HG03460 (cell line): ENCODE measurements at regions not wholly inside any gene's neighbourhood (a gene's known extent, or its start where the extent isn't known, plus 50 kb on each side); places are given as distances from the start of the nearest gene placed in this dataset.
"Not testable (repeated sequence)": the region's sequence is repeated elsewhere in the genome, so short reads cannot be mapped to it uniquely, and the experiment has no call there.

ENCODE experiments used
- ATAC-seq: cut with Tn5 transposase; IDR thresholded peaks from one replicate; pipeline ENCODE4 v1.9.1; 2021; ENCODE audit not compliant: unreplicated experiment

GRCh38 chr1:219434923-219435297 is 178.0 kb downstream of the ZC3H11B start:
- ATAC-seq = no peak

GRCh38 chr1:219434285-219434922 is 178.5 kb downstream of the ZC3H11B start:
- no peak for ATAC-seq

- no peak for ATAC-seq
Observed at GRCh38 chr1:219433496-219434131, 179.3 kb downstream of the ZC3H11B start.

- no peak for ATAC-seq
Observed at GRCh38 chr1:219433001-219433400, 179.9 kb downstream of the ZC3H11B start.

GRCh38 chr1:219432191-219432606 is 180.7 kb downstream of the ZC3H11B start:
- no peak for ATAC-seq

GRCh38 chr1:219430419-219430818 is 182.5 kb downstream of the ZC3H11B start:
- no peak for ATAC-seq

GRCh38 chr1:219428651-219429050 is 184.3 kb downstream of the ZC3H11B start:
- ATAC-seq = no peak

- no peak for ATAC-seq
Observed at GRCh38 chr1:219427989-219428388, 184.9 kb downstream of the ZC3H11B start.

- no peak for ATAC-seq
Observed at GRCh38 chr1:219427403-219427802, 185.5 kb downstream of the ZC3H11B start.

- no peak for ATAC-seq
Observed at GRCh38 chr1:219422811-219423598, 189.9 kb downstream of the ZC3H11B start.

GRCh38 chr1:219420913-219421312 is 192.0 kb downstream of the ZC3H11B start:
- ATAC-seq = no peak

- no peak for ATAC-seq
Observed at GRCh38 chr1:219419860-219420259, 193.0 kb downstream of the ZC3H11B start.

- ATAC-seq = no peak
Observed at GRCh38 chr1:219419065-219419464, 193.8 kb downstream of the ZC3H11B start.

GRCh38 chr1:219417610-219418009 is 195.3 kb downstream of the ZC3H11B start:
- no peak for ATAC-seq

- peak; percentile 91 for ATAC-seq
Observed at GRCh38 chr1:219416598-219417238, 196.2 kb downstream of the ZC3H11B start.

GRCh38 chr1:219415915-219416314 is 197.0 kb downstream of the ZC3H11B start:
- ATAC-seq = no peak

- ATAC-seq = no peak
Observed at GRCh38 chr1:219415433-219415832, 197.5 kb downstream of the ZC3H11B start.

GRCh38 chr1:219414250-219414649 is 198.7 kb downstream of the ZC3H11B start:
- ATAC-seq = no peak

- ATAC-seq = no peak
Observed at GRCh38 chr1:219413536-219413935, 199.4 kb downstream of the ZC3H11B start.

GRCh38 chr1:219412772-219413171 is 200.1 kb downstream of the ZC3H11B start:
- ATAC-seq = no peak

GRCh38 chr1:219410721-219411120 is 202.2 kb downstream of the ZC3H11B start:
- not testable (repeated sequence) for ATAC-seq
